ENCODE measurements at regions not wholly inside any gene's neighbourhood (a gene's known extent, or its start where the extent isn't known, plus 50 kb on each side); places are given as distances from the start of the nearest gene placed in this dataset.

DNA sequence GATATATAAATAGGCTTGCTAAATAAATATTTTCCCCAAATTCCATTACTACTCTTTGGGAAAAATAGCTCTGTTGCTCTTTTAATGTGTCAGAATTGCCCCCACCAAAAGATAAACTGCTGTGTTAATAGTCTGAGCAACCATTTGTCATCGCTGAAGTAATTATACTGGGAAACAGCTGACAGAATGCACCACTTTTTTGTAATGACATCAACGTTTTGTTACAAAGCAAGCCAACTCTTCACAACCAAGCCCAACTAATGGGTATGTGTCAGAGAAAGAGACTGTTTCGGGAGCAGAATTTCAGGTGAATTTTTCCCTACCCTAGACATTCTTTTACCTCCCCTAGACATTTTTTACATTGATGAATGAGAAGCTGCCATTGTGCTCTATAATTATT, 405.0 kb upstream of the MAGEB18 start:
- TF ChIP-seq KLF1 (tag by site-specific recombination; IDR thresholded peaks at IDR 0.05) (no peak), YY1 (tag by site-specific recombination; IDR thresholded peaks at IDR 0.05) (no peak)
- TF ChIP-seq, protein P1, sequence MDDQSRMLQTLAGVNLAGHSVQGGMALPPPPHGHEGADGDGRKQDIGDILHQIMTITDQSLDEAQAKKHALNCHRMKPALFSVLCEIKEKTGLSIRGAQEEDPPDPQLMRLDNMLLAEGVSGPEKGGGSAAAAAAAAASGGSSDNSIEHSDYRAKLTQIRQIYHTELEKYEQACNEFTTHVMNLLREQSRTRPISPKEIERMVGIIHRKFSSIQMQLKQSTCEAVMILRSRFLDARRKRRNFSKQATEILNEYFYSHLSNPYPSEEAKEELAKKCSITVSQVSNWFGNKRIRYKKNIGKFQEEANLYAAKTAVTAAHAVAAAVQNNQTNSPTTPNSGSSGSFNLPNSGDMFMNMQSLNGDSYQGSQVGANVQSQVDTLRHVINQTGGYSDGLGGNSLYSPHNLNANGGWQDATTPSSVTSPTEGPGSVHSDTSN (CRISPR knock-in tag; IDR thresholded peaks at IDR 0.05) = no peak

Data from HEK293 (cell line).